Naive thymus-derived CD8-positive, alpha-beta T cell (primary cell): ENCODE measurements at regions not wholly inside any gene's neighbourhood (a gene's known extent, or its start where the extent isn't known, plus 50 kb on each side); places are given as distances from the start of the nearest gene placed in this dataset.

Source experiments
- ATAC-seq, 2 donors: fragments of 150-1000 bp; cut with Tn5 transposase in 1 of 2; sonication (Bioruptor Pico), chemical (Tn5 transposase) in 1 of 2; 1 replicate in 1 of 2; 2 replicates in 1 of 2; pipeline ENCODE4 v1.10.0; 2021; ENCODE audit warnings: mild to moderate bottlenecking in 2 of 2, moderate library complexity in 2 of 2
- POLR2A ChIA-PET: fragments of 350-600 bp; sonication (Branson Sonifier 250); formaldehyde crosslinking; loops from one replicate; lab custom pipeline; 2021; ENCODE audit warnings: antibody characterized with exemption; lab: Charles Lee
- DNase-seq, 10 donors: peaks; one replicate each; pipeline versions ENCODE4 v3.0.0 to v3.0.0-alpha.2; 2020 to 2022
- H3K27ac Mint-ChIP-seq, 10 donors: one replicate each; pipeline ENCODE4 v1.8.0; 2020 to 2022; ENCODE audit warnings: mild to moderate bottlenecking in 10 of 10, mixed read lengths in 10 of 10, moderate library complexity in 4 of 10, inconsistent platforms in 1 of 10
- H3K27me3 Mint-ChIP-seq, 5 donors: one replicate each; pipeline ENCODE4 v1.8.0; 2021 to 2022; ENCODE audit warnings: mixed read lengths in 5 of 5
- H3K36me3 Mint-ChIP-seq, 3 donors: one replicate each; pipeline ENCODE4 v1.8.0; 2020 to 2022; ENCODE audit warnings: mixed read lengths in 3 of 3, mild to moderate bottlenecking in 2 of 3, inconsistent platforms in 1 of 3
- H3K4me1 Mint-ChIP-seq, 4 donors: one replicate each; pipeline ENCODE4 v1.8.0; 2021 to 2022; ENCODE audit warnings: mixed read lengths in 4 of 4
- H3K4me3 Mint-ChIP-seq, 10 donors: one replicate each; pipeline ENCODE4 v1.8.0; 2020 to 2022; ENCODE audit warnings: mild to moderate bottlenecking in 10 of 10, mixed read lengths in 10 of 10, moderate library complexity in 6 of 10, inconsistent platforms in 1 of 10
- H3K9me3 Mint-ChIP-seq, 9 donors: one replicate each; pipeline ENCODE4 v1.8.0; 2020 to 2022; ENCODE audit warnings: mixed read lengths in 9 of 9, mild to moderate bottlenecking in 3 of 9, inconsistent platforms in 1 of 9, moderate library complexity in 1 of 9

DNA sequence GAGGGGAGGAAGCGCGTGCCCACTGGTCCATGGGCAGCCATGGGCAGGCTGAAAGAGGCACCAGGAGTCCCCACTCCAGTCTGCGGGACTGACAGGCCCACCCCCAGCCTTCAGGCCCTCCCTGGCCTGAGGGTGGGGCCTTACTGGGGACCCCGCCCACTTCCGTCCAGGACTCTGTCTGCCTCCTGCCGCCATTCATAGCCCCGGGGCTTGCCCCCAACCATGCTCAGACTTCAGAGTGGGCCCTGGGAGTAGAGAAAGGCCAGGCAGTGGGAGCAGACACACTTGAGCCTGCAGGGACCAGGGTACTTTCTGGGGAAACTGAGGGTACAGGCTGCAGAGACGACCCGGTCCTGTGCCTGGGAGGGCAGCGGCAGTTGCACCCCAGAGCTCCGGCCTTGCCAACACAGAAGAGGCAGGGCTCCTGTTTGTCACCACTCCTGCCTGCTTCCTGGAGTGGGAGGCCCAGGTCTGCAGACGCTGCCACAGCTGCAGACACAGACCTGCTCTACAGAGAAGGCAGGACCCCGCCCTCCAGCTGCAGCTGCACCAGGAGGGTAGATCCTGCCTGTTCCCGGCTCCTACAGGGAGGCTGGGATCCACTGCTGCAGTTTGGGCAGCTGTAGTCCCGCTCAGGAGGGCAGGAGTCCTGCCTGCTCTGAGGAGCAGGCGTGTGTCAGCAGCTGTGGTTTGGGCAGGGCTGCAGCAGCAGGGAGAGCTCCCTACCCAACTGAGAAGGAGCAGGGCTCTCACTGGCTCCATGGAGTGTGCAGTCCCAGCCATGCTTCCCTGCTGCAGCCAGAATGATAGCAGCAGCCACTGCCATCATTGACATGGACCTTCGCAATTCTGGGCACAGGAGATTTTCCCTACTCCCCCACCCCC is 387.9 kb upstream of the ANO3 start:
- H3K9me3 Mint-ChIP-seq: peaks cover 0 to 15% (median 8%) of the 10 kb centered on the region in 9 donors
- DNase-seq (no peak), ATAC-seq (no peak)
- H3K27ac Mint-ChIP-seq: no peak overlapping the region
- no peaks in the 10 kb centered on the region for H3K36me3 Mint-ChIP-seq
- no peaks in the 10 kb centered on the region for H3K4me1 Mint-ChIP-seq
- H3K27me3 Mint-ChIP-seq: no peaks in the 10 kb centered on the region
- no peak overlapping the region for H3K4me3 Mint-ChIP-seq
- POLR2A ChIA-PET: no interaction called here

DNA sequence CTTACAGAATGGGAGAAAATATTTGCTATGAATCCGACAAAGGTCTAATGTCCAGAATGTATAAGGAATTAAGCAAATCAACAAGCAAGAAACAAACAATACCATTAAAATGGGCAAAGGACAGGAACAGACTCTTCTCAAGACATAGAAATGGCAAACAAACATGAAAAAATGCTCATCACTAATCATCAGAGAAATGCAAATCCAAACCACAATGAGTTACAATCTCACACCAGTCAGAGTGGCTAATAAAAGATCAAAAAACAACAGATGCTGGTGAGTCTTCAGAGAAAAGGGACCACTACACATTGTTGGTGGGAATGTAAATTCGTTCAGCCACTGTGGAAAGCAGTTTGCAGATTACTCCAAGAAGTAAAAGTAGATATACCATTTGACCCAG is 382.0 kb upstream of the ANO3 start:
- Mint-ChIP-seq H3K9me3 (peaks cover 2 to 19% (median 10%) of the 10 kb centered on the region in 9 donors), H3K4me1 (no peaks in the 10 kb centered on the region), H3K36me3 (no peaks in the 10 kb centered on the region), H3K27me3 (no peaks in the 10 kb centered on the region), H3K4me3 (no peak overlapping the region), H3K27ac (no peak overlapping the region)
- POLR2A ChIA-PET: no interaction called here
- DNase-seq: no peak
- no peak for ATAC-seq

DNA sequence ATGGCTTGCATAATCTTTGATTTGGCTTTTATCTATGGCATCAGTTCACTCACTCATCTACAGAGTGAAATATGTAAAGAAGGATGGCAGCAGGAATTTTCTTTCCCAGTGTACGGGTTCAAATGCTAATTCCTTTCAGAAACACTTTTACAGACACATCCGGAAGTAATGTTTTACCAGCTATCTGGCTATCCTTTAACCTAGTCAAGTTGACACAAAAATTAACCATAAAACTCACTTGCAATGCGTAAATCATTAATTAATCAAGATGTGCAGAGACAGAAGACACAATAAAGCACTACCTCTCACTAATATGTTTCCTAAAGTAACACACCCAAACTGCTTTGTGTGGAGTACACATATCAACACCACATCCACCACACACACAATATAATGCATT is 378.9 kb upstream of the ANO3 start:
- Mint-ChIP-seq H3K4me1 (no peaks in the 10 kb centered on the region), H3K36me3 (no peaks in the 10 kb centered on the region), H3K27ac (no peak overlapping the region), H3K27me3 (no peaks in the 10 kb centered on the region), H3K9me3 (peaks cover 0 to 14% (median 11%) of the 10 kb centered on the region in 9 donors), H3K4me3 (no peak overlapping the region)
- no peak for DNase-seq
- no peak for ATAC-seq
- POLR2A ChIA-PET: no interaction called here

DNA sequence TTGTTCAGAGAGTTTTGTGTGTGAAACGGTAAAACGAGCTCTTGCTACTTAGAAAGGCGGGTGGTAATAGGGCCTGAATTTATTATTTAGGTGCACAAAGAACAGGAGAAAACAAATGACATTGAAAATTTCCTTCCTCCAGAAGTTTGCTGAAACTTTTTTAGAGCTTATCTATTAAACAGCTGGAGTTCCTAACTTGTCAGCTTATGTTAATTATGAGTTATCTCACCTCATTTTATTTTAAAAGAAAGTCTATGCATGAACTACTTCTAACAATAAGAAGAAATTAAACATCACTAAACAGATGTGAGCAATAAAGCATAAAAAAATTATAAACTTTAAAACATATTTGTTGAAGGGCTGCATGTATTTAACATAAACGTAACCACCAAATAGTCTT is 373.9 kb upstream of the ANO3 start:
- ATAC-seq (no peak), DNase-seq (no peak)
- Mint-ChIP-seq H3K9me3 (peaks cover 0 to 22% (median 7%) of the 10 kb centered on the region in 9 donors), H3K4me1 (no peaks in the 10 kb centered on the region), H3K4me3 (no peak overlapping the region), H3K27me3 (no peaks in the 10 kb centered on the region), H3K27ac (no peak overlapping the region), H3K36me3 (no peaks in the 10 kb centered on the region)
- POLR2A ChIA-PET: no interaction called here

DNA sequence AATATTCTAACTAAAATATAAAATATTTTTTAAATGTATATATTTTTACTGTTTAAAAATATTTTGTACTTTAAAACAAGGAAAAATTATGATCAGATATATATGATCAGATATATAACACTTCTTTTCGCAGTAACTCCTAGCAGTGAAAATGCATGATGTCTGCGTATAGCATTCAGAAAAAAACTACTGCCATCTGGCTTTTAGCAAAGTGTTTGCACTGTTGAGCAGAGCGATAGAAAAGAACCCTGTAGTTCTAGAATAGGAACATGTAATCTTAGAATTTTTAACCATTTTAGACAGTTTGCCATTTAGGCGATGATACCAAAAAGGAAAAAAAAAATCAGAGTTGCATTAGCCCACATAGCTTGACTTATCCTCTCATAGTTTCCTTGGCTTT is 370.4 kb upstream of the ANO3 start:
- Mint-ChIP-seq H3K27ac (no peak overlapping the region), H3K27me3 (no peaks in the 10 kb centered on the region), H3K36me3 (no peaks in the 10 kb centered on the region), H3K4me1 (no peaks in the 10 kb centered on the region), H3K4me3 (no peak overlapping the region), H3K9me3 (peaks cover 0 to 12% (median 4%) of the 10 kb centered on the region in 9 donors)
- POLR2A ChIA-PET: no interaction called here
- DNase-seq (no peak), ATAC-seq (no peak)

DNA sequence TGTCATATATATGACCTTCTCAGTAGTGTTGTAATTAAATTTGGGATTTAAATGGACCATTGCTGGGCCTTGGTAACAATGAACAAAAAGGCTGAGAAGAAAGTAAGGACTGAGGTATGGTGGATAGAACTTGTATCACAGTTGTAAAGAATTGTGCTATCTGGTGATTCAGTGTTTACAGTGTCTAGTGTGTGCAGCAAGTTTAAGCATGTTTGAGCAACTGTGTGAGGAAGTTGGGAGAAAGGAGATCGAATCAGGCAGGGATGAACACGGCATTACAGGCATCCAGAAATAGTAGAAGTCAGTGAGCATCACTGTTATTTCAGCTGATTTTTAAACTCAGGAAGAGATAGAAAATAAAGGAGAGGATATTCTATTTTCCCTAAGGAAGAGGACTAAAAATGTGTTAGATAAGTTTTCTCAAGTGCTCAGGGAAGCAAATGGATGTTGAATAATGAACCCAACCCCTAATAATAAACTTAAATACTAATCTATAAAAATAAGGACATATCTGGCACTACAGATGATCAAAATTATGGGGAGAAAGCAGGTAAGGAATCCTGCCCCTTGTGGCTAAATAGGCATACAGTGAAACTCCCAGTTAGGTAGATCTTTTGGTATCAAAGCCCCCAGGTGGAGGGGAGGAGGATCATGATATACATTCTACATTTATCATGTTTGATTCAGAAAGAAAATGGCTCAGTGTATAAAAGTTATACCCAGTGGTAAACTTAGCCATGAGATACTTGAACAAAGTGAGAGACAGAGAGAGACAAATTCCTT is 361.0 kb upstream of the ANO3 start:
- H3K9me3 Mint-ChIP-seq: peaks cover 0 to 24% (median 6%) of the 10 kb centered on the region in 9 donors
- no peak for DNase-seq
- no peak for ATAC-seq
- no peaks in the 10 kb centered on the region for H3K36me3 Mint-ChIP-seq
- no peak overlapping the region for H3K27ac Mint-ChIP-seq
- POLR2A ChIA-PET: no interaction called here
- no peaks in the 10 kb centered on the region for H3K4me1 Mint-ChIP-seq
- H3K27me3 Mint-ChIP-seq: no peaks in the 10 kb centered on the region
- H3K4me3 Mint-ChIP-seq: no peak overlapping the region

DNA sequence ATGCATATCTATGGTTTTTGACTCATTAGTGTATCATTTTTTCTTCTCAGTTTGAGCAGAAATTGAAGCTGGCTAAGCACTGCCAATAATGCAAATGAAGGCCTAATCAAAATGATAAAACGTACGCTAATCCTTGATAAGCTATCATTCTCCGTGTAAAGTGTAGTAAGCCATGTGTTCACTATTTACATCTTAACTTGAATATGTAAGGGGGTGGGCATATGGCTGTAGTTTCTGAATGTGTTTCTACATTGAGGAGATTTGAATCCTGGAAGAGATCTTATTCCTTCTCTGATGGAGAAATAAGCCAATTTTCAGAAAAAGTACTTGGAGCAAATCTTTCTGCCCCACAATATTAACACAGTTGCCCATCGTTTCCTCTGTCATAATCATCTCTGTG is 351.8 kb upstream of the ANO3 start:
- peaks cover 0 to 6% (median 0%) of the 10 kb centered on the region in 4 donors for H3K4me1 Mint-ChIP-seq
- H3K9me3 Mint-ChIP-seq: peaks cover 0 to 14% (median 7%) of the 10 kb centered on the region in 9 donors
- H3K27me3 Mint-ChIP-seq: no peaks in the 10 kb centered on the region
- no peak for ATAC-seq
- no peak overlapping the region for H3K4me3 Mint-ChIP-seq
- POLR2A ChIA-PET: no interaction called here
- H3K27ac Mint-ChIP-seq: no peak overlapping the region
- no peaks in the 10 kb centered on the region for H3K36me3 Mint-ChIP-seq
- DNase-seq: no peak

DNA sequence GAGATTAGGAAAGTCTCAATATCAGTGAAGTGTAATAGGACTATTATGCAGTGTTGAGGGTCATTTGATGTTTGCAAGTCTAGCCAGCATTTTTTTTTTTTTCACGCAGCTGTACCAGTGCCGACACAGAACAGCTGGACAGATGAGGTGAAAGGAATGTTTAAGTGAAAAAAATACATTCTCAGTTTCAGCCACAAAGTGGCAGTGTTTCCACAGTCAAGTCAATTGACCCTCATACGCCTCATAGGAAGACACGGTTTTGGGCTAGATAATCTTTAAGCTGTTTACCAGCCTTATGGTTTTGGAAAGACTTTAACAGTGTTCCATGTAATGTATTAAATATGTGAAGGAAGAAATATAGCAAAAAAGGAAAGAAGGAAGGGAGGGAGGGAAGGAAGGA is 349.9 kb upstream of the ANO3 start:
- Mint-ChIP-seq H3K36me3 (no peaks in the 10 kb centered on the region), H3K27ac (no peak overlapping the region), H3K9me3 (peaks cover 0 to 10% (median 6%) of the 10 kb centered on the region in 9 donors), H3K4me3 (no peak overlapping the region), H3K27me3 (no peaks in the 10 kb centered on the region), H3K4me1 (peaks cover 0 to 6% (median 0%) of the 10 kb centered on the region in 4 donors)
- ATAC-seq: no peak
- DNase-seq: no peak
- POLR2A ChIA-PET: no interaction called here

DNA sequence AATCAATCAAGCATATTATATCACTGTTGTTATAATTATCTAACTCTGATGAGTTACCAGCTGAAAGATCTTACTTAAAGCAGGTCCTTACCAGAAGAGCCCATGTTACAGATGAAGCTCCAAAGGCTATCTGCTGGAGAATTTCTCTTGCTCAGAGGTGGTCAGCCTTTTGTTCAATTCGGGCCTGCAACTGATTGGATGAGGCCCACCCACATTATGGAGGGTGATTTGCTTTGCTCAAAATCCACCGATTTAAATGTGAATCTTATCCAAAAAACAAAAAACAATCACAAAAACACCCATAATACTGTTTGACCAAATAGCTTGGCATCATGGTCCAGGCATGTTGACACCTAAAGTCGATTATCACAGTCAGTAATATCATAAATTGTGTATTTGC is 348.6 kb upstream of the ANO3 start:
- POLR2A ChIA-PET: no interaction called here

DNA sequence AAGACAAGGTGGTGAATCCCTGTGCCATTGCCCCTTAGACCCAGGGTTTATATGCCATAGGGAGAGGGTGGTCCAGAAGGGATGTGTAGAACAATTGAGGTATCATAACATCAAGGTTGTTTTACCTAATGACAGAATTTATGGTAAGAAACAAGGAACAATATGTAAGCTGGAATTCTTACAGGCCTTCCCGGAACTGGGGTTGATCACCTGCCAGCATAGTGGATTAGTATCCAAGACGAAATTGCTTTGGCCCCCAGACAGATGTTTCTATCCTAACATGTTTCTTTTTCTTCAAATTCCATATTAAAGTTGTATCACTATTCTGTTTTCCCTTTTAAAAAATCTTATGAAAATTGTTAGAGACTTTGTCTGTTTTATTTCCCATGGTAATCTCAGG is 343.8 kb upstream of the ANO3 start:
- ATAC-seq (no peak), DNase-seq (no peak)
- Mint-ChIP-seq H3K4me1 (peaks cover 0 to 4% (median 0%) of the 10 kb centered on the region in 4 donors), H3K9me3 (peaks cover 0 to 18% (median 6%) of the 10 kb centered on the region in 9 donors), H3K36me3 (no peaks in the 10 kb centered on the region), H3K27me3 (no peaks in the 10 kb centered on the region), H3K4me3 (no peak overlapping the region), H3K27ac (no peak overlapping the region)
- POLR2A ChIA-PET: no interaction called here

More for the DNA sequence above, 348.6 kb upstream of the ANO3 start:
- Mint-ChIP-seq H3K4me3 (no peak overlapping the region), H3K27ac (no peak overlapping the region), H3K27me3 (no peaks in the 10 kb centered on the region), H3K36me3 (no peaks in the 10 kb centered on the region), H3K9me3 (peaks cover 0 to 10% (median 6%) of the 10 kb centered on the region in 9 donors), H3K4me1 (peaks cover 0 to 6% (median 0%) of the 10 kb centered on the region in 4 donors)
- DNase-seq (no peak), ATAC-seq (no peak)

DNA sequence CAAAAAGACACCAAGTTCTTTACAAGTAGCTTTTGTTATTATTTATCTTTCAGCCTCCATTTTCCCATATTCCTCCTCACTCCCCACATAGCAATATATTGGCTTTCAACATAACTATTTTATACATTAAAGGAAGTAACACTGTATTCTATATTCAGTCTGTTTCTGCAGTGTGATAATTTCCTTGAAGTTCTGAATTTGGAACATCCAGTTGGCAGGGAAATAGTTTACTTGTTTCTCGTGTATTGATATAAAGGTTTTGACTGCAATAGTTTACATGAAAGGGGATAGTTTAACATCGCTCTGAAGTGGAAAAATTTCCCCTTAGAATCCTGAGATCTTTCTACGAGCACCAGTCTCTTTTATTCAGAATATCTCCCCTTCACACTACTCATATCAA is 341.5 kb upstream of the ANO3 start:
- POLR2A ChIA-PET: no interaction called here
- Mint-ChIP-seq H3K27ac (no peak overlapping the region), H3K4me1 (no peaks in the 10 kb centered on the region), H3K36me3 (no peaks in the 10 kb centered on the region), H3K9me3 (peaks cover 0 to 16% (median 6%) of the 10 kb centered on the region in 9 donors), H3K27me3 (no peaks in the 10 kb centered on the region), H3K4me3 (no peak overlapping the region)
- no peak for ATAC-seq
- no peak for DNase-seq

DNA sequence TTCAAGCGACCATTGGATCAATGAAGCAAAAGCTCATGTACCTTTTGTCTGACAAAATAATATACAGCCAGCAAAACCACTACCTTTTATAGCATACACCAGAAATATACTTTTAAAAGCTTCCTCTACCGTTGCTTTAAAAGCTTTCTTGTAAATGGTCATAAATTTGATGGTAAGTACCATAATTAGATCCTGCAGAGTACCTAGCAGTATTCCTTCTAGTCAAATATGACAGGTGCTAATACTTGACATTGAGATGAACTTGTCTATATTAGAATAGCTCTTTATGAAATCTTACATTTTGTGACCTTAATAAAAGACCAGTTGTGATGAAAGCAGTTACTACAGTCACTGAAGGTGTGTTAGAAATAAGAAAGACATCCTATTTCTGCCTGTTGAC is 340.5 kb upstream of the ANO3 start:
- Mint-ChIP-seq H3K27ac (no peak overlapping the region), H3K4me1 (no peaks in the 10 kb centered on the region), H3K9me3 (peaks cover 0 to 16% (median 6%) of the 10 kb centered on the region in 9 donors), H3K4me3 (no peak overlapping the region), H3K36me3 (no peaks in the 10 kb centered on the region), H3K27me3 (no peaks in the 10 kb centered on the region)
- POLR2A ChIA-PET: no interaction called here
- ATAC-seq (no peak), DNase-seq (no peak)

DNA sequence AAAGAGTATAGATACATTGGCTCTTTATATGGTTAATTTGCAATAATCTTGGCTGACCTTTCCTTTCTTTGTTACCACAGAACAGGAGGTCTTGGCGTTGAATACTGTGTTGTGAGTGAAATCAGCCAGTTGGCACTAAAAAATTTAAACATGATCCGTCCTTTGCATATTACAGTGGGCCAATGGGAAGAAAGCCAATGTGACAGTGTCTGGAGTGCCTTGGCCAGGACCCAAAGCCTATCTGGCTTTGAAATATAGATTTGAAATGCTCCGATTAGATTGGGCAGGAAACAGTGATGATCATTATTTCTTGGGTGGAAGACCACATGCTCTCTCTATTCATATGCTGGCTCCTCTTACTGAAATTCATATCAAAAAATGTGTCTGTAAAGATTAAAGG is 339.6 kb upstream of the ANO3 start:
- Mint-ChIP-seq H3K4me1 (no peaks in the 10 kb centered on the region), H3K36me3 (no peaks in the 10 kb centered on the region), H3K9me3 (peaks cover 0 to 16% (median 6%) of the 10 kb centered on the region in 9 donors), H3K27me3 (no peaks in the 10 kb centered on the region), H3K4me3 (no peak overlapping the region), H3K27ac (no peak overlapping the region)
- DNase-seq (no peak), ATAC-seq (no peak)
- POLR2A ChIA-PET: no interaction called here
